CD4-positive, alpha-beta T cell treated with Interleukin-4 for 4 hours (primary cell): ENCODE measurements at regions not wholly inside any gene's neighbourhood (a gene's known extent, or its start where the extent isn't known, plus 50 kb on each side); places are given as distances from the start of the nearest gene placed in this dataset.
"Not testable (repeated sequence)": the region's sequence is repeated elsewhere in the genome, so short reads cannot be mapped to it uniquely, and the experiment has no call there.

Source experiments
- DNase-seq: peaks from one replicate; pipeline ENCODE4 v3.0.0-alpha.2; 2020

GRCh38 chr5:92544036-92544435 lies 1037.0 kb downstream of the NR2F1-AS1 start:
- no peak for DNase-seq

DNA sequence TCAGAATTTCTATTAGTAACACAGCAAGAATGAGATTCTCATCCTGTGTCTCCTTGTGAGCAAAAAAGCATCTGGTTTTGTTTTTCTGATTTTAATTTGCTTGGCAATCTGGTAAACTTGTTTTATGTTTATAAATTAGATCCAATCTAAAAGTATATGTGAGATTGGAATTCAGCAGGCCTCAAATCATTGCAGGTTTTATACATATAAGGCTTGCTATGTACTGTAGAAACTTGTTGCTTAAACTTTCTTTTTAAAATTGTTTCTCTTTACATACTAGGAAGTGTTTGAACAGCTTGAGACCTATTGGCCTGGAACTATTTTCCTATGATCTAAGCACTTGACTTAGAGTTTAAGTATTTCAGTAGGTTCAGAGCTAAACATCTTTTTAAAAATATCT lies 1037.8 kb downstream of the NR2F1-AS1 start:
- DNase-seq, result no peak

DNA sequence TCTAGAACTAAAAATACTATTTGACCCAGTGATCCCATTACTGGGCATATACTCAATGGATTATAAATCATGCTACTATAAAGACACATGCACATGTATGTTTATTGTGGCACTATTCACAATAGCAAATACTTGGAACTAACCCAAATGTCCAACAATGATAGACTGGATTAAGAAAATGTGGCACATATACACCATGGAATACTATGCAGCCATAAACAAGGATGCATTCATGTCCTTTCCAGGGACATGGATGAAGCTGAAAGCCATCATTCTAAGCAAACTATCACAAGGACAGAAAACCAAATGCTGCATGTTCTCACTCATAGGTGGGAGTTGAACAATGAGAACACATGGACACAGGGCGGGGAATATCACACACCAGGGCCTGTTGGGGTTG lies 1039.0 kb downstream of the NR2F1-AS1 start:
- not testable (repeated sequence) for DNase-seq

GRCh38 chr5:92527311-92528078 lies 1053.5 kb downstream of the NR2F1-AS1 start:
- no peak for DNase-seq

GRCh38 chr5:92525131-92525530 lies 1055.9 kb downstream of the NR2F1-AS1 start:
- no peak for DNase-seq

- no peak for DNase-seq
Measured at GRCh38 chr5:92519811-92520632, 1061.0 kb downstream of the NR2F1-AS1 start.

GRCh38 chr5:92518318-92518904 lies 1062.6 kb downstream of the NR2F1-AS1 start:
- DNase-seq, result no peak

DNA sequence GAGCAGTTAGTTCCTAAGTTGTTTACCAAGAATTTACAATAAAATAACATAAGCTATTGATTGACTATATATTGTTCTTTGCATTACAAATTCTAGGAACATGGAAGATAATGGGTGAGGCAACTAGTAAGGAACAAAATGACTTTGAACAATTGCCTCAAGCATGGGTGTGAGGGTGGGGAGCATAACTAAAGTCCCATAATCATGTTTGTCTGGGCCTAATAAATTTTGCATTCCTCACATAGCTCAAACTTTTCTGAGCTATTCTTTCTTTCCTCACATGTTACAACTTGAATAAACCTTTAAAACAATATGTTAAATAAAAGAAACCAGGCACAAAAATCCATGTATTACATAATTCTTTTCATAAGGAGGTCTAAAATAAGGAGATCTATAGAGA lies 1066.1 kb downstream of the NR2F1-AS1 start:
- DNase-seq, result no peak

GRCh38 chr5:92513067-92513466 lies 1068.0 kb downstream of the NR2F1-AS1 start:
- no peak for DNase-seq

- no peak for DNase-seq
Measured at GRCh38 chr5:92508271-92508670, 1072.7 kb downstream of the NR2F1-AS1 start.

DNA sequence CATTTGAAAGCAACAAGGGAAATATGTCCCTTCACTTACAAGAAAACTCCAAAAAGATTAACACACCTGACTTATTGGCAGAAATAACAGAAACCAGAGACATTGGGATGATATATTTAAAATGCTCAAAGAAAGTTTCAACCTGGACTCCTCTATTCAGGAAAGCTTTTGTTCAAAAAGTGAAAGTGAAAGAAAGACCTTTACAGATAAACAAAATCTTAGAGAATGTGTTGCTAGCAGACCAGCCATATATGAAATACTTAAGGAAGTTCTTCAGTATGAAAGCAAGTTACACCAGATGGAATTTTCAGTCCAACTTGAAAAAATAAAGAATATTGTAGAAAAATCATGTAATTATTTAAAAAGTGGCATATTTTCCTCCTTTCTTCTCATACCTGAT lies 1075.1 kb downstream of the NR2F1-AS1 start:
- no peak for DNase-seq

DNA sequence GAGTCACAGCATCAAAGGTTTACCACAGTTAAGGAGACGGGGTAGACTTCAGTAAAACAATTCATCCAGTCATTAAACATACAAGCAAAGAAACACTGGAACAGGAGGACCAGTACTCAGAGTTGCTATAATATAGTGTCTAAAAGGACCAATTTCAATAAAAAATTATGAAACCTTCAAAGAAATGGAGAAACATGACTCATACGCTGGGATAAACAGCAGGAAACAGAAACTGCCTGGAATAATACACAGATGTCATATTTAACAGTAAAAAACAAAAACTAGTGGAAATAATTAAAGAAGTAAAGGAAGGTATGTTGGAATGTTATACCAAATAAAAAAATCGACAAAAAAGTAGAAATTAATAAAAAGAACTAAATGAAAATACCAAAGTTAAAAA lies 1075.9 kb downstream of the NR2F1-AS1 start:
- no peak for DNase-seq

DNA sequence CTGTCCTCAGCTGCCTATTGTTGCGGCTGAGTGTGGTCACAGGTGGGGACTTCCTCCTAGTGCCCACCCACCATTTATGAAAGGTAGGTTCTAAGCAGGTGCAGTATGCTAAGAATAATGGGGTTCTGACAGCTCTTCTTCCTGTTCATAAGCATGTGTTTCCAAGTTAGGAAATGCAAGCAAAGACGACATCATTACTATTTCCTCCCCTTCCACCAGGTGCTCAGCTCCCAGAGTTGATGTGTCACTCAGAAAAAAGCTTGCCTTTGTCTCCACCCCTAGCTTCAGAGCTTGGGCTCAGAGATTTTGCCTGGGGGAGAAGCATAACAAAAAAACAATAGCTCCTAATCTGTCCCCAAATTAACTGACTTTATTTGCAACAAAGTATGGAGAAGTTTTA lies 1076.7 kb downstream of the NR2F1-AS1 start:
- DNase-seq, result no peak

- no peak for DNase-seq
Measured at GRCh38 chr5:92500752-92501151, 1080.3 kb downstream of the NR2F1-AS1 start.

GRCh38 chr5:92496545-92496944 lies 1084.5 kb downstream of the NR2F1-AS1 start:
- no peak for DNase-seq

GRCh38 chr5:92494508-92494907 lies 1086.5 kb downstream of the NR2F1-AS1 start:
- DNase-seq, result no peak

GRCh38 chr5:92492908-92493307 lies 1088.1 kb downstream of the NR2F1-AS1 start:
- no peak for DNase-seq

DNA sequence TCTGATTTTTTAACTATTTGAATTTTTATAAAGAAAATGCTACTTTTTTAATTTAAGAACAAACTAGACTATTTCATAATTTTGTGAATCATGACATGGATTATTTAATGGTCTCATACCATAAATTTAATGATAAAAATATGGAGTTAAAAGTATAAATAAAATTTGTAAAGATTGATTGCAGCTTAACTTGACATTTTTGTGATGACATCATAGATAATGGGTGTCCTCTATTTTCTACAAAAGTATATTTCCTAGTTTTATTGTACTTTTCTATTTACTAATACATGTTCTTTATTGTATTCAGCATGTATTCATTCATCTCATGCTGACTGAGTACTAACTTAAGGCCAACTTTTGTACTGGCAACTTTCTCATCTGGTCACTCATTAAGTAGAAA lies 1096.5 kb downstream of the NR2F1-AS1 start:
- no peak for DNase-seq

GRCh38 chr5:92472981-92473566 lies 1090.0 kb upstream of the ARRDC3 start:
- DNase-seq, result no peak

GRCh38 chr5:92471861-92472260 lies 1088.7 kb upstream of the ARRDC3 start:
- DNase-seq, result no peak

DNA sequence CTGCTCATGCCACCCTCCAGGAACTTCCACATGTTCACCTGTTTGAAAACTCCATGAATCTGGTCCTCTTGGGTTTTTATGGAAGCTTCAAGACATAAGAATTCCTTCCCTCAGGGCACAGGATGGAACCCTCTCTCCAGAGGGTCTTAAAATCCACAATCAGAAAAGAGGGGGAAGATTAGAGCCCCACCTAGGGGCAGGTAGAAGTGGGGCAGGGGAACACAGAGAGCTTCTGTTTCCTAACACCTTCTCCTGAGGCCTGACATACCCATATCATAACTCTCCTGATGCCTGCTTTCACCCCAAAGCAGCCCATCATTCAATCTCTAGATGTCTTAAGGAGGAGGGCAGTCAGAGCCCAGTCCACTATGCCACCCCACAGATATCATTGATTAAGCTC lies 1087.7 kb upstream of the ARRDC3 start:
- DNase-seq, result no peak

GRCh38 chr5:92468295-92468694 lies 1085.2 kb upstream of the ARRDC3 start:
- no peak for DNase-seq

- DNase-seq, result no peak
Measured at GRCh38 chr5:92467695-92468094, 1084.6 kb upstream of the ARRDC3 start.

DNA sequence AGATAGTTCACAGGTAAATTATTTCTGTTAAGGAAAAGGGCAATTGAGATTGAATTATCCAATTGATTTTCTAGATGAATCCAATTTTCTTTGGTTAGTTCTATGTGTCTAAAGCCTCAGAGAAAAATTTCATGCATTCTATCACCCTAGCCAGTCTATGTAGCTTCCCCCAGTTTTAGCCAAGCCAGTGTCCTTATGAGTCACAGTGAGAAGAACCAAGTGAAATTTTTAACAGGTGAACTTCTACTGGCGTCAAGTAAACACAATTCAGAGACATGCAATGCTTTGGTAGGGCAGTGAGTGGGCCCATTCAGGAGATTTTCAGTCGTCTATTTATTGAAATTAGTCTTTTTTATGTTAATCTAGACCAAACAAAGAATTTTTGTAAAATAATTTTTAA lies 1077.4 kb upstream of the ARRDC3 start:
- DNase-seq, result no peak
